ENCODE measurements at regions not wholly inside any gene's neighbourhood (a gene's known extent, or its start where the extent isn't known, plus 50 kb on each side); places are given as distances from the start of the nearest gene placed in this dataset.

DNA sequence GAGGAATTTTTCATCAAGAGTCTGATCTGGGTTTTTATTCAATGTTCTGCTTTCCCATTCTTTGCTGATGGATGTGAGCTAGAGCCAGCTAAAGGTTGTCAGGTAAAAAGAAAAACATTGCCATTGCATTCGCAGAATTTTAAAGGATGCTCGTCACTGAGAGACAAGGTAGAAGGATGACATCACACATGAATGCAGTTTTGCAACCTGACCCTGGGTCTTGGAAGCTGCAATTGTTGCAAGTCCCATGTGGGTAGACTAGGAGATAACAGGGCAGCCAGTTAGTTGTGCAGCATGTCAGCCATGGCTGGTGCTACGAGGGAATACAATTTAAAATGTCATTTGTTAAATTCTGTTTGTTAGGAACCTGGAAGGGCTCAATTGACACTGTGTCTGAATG, 73.9 kb upstream of the MXRA5 start:
- TF ChIP-seq, protein P1, sequence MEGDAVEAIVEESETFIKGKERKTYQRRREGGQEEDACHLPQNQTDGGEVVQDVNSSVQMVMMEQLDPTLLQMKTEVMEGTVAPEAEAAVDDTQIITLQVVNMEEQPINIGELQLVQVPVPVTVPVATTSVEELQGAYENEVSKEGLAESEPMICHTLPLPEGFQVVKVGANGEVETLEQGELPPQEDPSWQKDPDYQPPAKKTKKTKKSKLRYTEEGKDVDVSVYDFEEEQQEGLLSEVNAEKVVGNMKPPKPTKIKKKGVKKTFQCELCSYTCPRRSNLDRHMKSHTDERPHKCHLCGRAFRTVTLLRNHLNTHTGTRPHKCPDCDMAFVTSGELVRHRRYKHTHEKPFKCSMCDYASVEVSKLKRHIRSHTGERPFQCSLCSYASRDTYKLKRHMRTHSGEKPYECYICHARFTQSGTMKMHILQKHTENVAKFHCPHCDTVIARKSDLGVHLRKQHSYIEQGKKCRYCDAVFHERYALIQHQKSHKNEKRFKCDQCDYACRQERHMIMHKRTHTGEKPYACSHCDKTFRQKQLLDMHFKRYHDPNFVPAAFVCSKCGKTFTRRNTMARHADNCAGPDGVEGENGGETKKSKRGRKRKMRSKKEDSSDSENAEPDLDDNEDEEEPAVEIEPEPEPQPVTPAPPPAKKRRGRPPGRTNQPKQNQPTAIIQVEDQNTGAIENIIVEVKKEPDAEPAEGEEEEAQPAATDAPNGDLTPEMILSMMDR (IDR thresholded peaks at IDR 0.05): no peak
- TF ChIP-seq EZH2 (IDR thresholded peaks at IDR 0.05) (no peak), EZH2phosphoT487 (IDR thresholded peaks at IDR 0.05) (no peak)
